HG03342 (cell line): ENCODE measurements at regions not wholly inside any gene's neighbourhood (a gene's known extent, or its start where the extent isn't known, plus 50 kb on each side); places are given as distances from the start of the nearest gene placed in this dataset.

ENCODE experiments used
- ATAC-seq: cut with Tn5 transposase; IDR thresholded peaks from one replicate; pipeline ENCODE4 v1.9.1; 2021; ENCODE audit warnings: mild to moderate bottlenecking, moderate library complexity; ENCODE audit not compliant: unreplicated experiment

DNA sequence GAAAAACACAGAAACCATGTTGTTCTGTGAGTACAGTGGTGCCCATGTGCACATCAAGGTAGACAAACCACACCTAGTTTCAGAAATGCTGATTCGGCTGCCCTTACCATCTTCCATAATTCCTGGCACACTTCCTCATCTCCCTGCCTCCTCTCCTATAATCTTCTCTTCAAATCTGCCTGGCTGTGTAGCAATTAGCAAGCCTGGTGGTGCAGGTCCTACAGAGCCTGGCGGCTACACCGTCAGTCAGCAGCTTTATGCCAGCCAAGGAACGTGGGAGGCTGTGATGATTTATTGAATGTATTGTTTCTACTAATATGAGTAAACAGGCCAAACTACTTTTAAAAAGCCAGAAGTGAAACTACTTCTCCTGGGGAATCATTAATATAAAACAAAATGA, 106.8 kb downstream of the SEMA6D start:
- ATAC-seq: no peak

DNA sequence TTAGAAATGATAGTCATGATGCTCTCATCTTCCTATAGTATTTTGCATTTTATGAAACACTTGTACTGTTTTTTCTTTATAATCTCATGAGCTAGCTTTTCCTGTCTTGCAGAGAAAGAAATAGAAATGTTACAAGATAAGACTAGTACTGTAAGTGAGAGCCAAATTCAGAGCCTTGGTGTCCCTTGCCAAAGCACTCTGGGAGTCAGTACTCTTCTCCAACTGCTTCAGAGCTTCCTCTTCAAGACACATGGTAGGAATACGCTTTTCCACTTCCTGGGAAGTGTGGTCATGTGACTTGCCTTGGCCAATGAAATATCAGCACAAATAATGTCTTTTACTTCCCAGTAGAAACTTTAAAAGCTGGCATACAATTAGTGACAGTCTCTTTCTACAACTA, 112.4 kb downstream of the SEMA6D start:
- ATAC-seq: no peak

- no peak for ATAC-seq
These were observed 116.8 kb downstream of the SEMA6D start for GRCh38 chr15:47834093-47834492.

DNA sequence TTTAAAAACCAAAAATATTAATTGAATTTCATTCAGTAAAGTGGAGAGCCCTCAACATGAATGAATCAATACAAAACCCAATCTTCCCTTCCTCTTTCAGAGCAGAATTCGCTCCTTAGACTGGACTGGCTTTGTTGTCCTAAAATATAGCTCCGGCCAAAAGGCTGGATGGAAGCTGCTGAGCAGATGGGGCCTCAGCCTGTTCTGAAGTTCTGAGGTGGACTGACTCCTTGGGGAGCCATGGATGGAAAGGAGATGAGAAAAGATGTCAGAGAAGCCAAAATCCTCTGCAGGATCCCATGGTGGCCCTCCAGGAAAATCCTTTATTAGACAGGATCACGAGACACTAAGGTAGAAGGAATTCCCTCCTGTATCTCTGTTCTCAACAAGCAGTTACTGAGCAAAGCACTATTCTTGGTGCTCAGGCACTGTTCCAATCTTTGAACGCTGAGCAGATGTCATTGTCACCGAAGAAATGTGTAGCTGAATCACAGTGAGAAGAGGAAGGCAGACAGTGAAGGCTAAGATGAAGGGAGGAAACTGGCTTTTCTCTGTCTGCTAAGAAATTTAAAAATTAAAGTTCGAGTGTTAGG, 122.0 kb downstream of the SEMA6D start:
- no peak for ATAC-seq

DNA sequence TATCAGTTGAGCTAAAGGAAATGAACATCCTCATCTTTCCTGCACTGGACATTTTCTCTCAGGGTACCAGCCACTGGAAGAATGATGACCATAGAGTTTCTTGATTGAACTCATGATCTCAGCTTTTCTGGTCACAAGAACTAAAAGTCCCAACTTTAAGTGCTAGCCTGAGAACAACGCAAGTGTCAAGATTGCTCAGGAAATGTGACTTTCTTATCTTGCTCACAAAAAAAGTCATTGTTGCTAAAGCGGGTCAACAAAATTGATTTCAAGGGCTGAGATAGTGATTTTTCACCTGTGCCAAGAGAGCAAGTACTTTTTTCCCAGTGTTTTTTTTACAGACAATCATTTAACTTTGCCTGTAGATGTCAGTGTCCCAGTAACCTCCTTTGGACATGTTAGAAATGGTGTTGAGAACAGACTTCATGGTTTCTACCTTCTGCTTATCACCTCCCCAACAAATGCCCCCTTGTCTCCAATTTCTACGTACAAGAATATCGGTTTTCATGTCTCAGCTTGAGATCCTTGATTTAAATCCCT, 125.9 kb downstream of the SEMA6D start:
- ATAC-seq: no peak

DNA sequence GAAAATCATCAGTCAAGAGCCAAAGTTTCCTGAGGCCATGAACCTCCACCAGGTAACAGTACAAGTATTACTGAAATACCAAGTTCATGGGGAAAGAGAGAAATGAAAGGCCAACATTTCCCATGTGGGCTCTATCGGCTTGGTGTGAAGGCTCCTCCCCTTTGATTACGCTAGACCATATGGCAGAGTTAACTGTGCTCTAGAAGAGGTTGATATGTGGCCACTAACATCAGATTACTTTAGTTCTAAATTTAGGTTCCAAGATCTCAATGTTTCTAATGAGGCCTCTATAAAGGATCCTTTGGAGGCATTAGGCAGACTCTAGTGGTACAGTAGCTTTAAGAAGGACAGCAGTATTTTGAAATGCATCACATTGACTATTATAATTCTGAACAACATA, 127.1 kb downstream of the SEMA6D start:
- ATAC-seq: no peak

DNA sequence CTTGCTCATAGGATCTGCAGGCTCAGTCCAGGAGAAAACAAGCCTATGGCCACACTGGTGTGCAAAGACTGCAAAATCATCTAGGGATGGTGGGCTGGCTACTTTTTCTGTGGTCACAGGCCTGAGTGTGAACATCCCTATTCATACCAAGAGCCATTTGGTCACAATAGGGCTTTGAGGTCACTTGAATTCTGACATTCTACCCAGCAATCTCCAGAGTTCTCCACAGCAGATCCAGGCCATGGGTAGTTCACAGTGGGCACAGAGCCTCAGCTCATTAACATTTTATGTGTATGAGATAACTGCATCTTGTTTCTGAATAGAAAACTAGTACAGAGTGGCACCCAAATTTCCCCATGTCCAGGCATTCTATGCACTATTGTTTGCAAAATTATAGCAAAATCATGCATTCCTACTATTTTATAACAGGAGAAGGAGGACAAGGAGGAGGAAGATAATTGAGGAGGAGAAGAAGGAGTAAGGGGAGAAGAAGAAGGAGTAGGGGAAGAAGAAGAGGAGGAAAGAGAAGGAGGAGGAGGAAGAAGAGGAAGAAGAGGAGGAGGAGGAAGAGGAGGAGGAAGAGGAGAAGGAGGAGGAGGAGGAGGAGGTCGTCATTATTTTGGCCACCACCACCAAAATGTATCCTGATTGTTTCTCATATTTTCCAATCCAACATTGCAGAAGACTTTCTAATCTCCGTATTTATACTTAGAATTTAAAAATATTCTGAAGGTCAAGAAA, 129.0 kb downstream of the SEMA6D start:
- no peak for ATAC-seq

- no peak for ATAC-seq
These were observed 129.6 kb downstream of the SEMA6D start for GRCh38 chr15:47846876-47847275.

DNA sequence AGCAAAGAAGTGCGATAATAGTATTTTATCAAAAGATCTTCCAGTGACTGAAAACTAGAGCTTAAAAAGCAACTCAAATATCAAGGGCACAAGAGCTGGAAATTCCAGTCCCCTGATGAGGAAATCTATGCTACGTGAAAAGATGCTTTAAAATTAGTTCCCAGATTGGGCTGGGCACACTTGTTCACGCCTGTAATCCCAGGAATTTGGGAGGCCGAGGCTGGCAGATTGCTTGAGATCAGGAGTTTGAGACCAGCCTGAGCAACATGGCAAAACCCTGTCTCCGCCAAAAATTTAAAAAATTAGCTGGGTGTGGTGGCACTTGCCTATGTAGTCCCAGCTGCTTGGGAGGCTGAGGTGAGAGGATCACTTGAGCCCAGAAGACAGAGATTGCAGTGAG, 138.8 kb downstream of the SEMA6D start:
- ATAC-seq: no peak

DNA sequence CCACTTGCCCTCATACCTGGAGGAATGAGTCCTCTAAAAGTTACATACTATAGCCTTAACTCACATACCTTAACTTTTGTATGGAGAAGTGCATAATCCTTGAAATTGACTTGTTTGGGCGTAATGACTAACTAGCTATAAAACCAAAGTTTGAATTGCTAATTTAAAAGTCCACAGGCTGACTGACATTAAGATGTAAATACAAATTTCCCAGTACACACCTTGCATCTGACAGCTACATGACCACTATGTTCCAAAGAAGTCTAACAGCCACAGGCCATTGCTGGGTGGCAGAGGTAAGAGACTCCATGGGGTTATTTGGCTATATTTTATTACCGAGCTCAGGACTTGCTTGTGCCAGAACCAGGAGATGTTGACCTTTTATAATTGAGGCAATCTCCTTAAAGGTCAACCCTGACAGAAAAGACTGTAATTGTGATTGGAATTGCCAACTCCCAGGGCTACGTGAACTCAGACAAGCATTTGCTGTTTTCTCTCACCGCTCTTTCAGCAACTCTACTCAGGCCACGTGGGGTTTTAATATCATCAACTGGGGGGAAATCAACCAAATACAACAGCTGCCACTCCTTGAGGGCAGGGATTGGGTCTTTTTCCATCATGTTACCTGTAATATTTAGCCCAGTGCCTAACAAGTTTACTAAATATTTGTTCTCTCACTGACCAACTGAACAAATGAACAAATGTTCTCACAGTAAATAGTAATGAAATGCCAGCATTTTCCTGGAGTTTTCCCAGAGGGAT, 139.9 kb downstream of the SEMA6D start:
- no peak for ATAC-seq

DNA sequence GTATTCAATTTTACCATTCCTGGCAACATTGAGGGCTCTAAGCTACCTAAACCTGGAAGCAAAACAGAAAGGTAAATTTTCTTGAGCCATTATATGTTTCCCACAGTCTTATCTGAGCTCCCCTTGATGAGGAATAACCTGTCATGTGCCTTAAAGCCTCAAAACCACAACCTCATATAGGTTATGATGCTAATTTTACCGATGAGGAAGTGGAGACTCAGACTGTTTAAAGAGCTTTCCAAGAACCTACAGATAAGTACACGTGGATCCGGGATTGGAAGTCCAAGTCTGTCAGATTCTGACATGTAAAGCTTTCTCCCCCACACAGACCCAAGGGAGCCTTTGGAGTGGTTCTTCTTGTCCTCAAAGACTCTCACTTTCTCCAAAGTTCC, 140.5 kb downstream of the SEMA6D start:
- ATAC-seq: peak; percentile 51

DNA sequence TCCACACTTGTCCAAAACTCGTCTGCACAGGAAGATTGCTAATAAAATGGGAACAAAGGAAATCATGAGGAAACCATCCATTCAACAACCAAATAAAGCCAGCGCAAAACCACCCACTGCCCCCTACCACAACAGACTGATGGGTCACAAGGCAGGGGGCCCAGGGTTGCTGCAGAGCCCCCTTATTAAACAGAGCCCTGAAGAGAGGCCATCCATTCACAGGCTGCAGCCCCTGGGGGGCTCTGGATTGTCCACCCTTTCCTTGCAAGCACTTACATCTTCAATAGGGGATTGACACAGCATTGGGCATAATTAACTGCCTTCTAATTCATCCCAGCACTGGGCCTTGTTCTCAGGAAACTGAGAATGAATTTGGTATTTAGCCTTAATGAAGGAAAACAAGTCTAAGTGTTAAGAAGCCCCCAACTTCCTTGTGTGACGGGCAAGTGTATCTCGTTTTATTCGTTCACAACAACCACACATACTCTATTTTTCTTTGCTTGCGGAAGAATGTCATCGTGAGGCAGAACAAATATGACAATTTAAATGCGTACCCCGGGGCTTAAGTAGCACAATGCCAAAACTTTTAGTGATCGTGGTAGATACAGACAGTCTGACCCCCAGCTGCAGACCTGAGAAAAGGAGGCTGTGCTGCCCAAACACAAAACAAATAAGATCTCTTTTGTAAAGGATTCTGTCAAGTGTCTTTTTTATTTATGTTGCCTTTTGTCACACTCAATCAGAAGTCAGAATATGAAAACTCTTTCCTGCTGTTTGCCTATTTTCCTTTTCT, 144.0 kb downstream of the SEMA6D start:
- ATAC-seq: no peak

GRCh38 chr15:47862402-47862801, 145.1 kb downstream of the SEMA6D start:
- ATAC-seq: no peak

- ATAC-seq: no peak
These were observed 149.1 kb downstream of the SEMA6D start for GRCh38 chr15:47866446-47866845.

DNA sequence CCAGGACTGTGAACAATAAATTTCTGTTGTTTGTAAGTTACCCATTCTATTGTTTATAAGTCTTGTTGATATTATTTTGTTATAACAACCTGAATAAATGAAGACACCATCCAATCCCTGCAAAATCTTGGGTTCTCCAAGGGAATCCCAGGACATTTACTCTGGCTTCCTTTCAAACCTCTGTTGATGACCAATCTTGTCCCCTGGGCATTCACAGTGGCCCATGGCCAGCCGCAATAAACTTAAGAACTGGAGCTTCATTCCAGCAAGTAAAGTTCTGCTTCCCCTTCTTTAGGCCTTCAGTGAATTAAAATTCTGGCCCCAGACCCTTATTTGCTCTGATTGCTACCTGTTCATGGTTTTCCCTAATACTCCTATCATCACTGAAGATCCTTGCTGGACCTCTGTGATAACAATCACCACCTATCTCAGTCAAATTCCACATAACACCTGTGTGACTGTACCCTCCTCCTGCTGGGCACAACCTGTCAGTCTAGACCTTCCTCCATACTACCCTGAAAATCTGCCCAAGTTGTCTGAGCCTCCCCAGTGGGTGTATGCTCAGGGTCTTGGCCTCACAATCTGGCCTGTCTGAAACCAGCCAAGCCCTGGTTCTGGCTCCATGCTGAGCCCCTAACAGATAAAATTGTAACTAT, 153.1 kb downstream of the SEMA6D start:
- no peak for ATAC-seq

GRCh38 chr15:47870956-47871625, 153.8 kb downstream of the SEMA6D start:
- no peak for ATAC-seq

GRCh38 chr15:47872208-47872607, 154.9 kb downstream of the SEMA6D start:
- ATAC-seq: no peak

GRCh38 chr15:47872869-47873432, 155.6 kb downstream of the SEMA6D start:
- no peak for ATAC-seq

DNA sequence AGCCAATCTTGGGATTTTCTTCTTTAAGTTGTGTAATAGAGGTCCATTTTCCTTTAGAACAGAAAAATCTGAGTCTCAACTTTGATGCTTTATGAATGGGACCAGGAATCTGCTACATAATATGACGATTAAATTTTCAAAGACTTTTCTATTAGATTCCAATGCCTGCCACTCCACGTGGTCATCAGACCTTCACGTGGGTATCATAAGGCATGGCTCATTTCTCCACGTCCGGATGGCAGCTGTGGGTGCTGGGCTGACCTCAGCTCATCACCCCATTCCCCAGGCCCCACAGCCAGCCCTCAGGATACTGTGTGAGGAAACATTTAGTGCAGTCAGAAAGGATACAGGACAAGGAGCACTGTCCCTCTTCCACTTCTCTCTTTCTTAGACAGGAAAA, 159.7 kb downstream of the SEMA6D start:
- no peak for ATAC-seq

GRCh38 chr15:47877836-47878235, 160.5 kb downstream of the SEMA6D start:
- ATAC-seq: no peak
